HCT116 (cell line): ENCODE measurements at regions not wholly inside any gene's neighbourhood (a gene's known extent, or its start where the extent isn't known, plus 50 kb on each side); places are given as distances from the start of the nearest gene placed in this dataset.

Experiments used
- ATAC-seq: fragments of 200-7000 bp; cut with Tn5 transposase; 2 replicates; pipeline ENCODE4 v1.9.1; 2020; ENCODE audit warnings: mild to moderate bottlenecking, moderate library complexity
- BruUV-seq: library from RNA; stranded (reverse); fragments of 400-500 nt; replicated peaks from 2 replicates; lab custom pipeline; 2021; lab: Mats Ljungman, UMichigan
- CTCF ChIA-PET: fragments of 300-600 bp; sonication (Branson Sonifier 250); formaldehyde crosslinking; loops from one replicate; lab custom pipeline; 2021; ENCODE audit warnings: antibody characterized with exemption; lab: Charles Lee
- POLR2A ChIA-PET: fragments of 300-600, 350-600 bp; sonication (Branson Sonifier 250); formaldehyde crosslinking; loops from one replicate; lab custom pipeline; 2021; ENCODE audit warnings: antibody characterized with exemption; lab: Charles Lee
- RAD21 ChIA-PET, 2 experiments: fragments of 300-600 bp; sonication (Branson Sonifier 250); formaldehyde crosslinking; loops; one replicate each; lab custom pipeline; 2023; ENCODE audit warnings: low total read pairs in 2 of 2; ENCODE audit not compliant: uncharacterized antibody in 2 of 2, unreplicated experiment in 2 of 2, low non-redundant PET in 1 of 2; lab: Charles Lee
- DNase-seq: peaks from one replicate; pipeline ENCODE4 v3.0.0-alpha.2; 2010; ENCODE audit warnings: low read depth, low spot score
- H2AFZ ChIP-seq: fragments of 200-600 bp; shearing (Covaris generic), sonication (generic); 2 replicates; pipeline ENCODE4 v1.6.1; 2017; ENCODE audit warnings: low read depth, mixed run types, mixed read lengths, antibody characterized with exemption, low read length; ENCODE audit not compliant: poor library complexity, severe bottlenecking
- H3K27ac ChIP-seq: 2 replicates; pipeline ENCODE4 v1.5.1; 2012; ENCODE audit warnings: low read depth, low read length
- H3K27me3 ChIP-seq: fragments of 200-600 bp; sonication (generic); 2 replicates; pipeline ENCODE4 v1.6.1; 2016; ENCODE audit warnings: mixed run types, low read length, mixed read lengths; ENCODE audit not compliant: insufficient read depth
- H3K36me3 ChIP-seq, 2 experiments: fragments of 200-500 bp in 1 of 2; fragments of 200-600 bp in 1 of 2; sonication (Bioruptor generic) in 1 of 2; sonication (generic) in 1 of 2; 2 replicates each; pipeline versions ENCODE4 v1.5.1 to v1.6.1; 2014 to 2016; ENCODE audit warnings: low read length in 2 of 2, inconsistent platforms in 1 of 2, mixed read lengths in 1 of 2, mixed run types in 1 of 2; ENCODE audit not compliant: insufficient read depth in 2 of 2, control insufficient read depth in 1 of 2
- H3K4me1 ChIP-seq, 2 experiments: fragments of 200-600 bp in 1 of 2; sonication (generic) in 1 of 2; 2 replicates each; pipeline versions ENCODE4 v1.5.1 to v1.6.1; 2012 to 2017; ENCODE audit warnings: low read length in 2 of 2, inconsistent platforms in 1 of 2, mild to moderate bottlenecking in 1 of 2, mixed read lengths in 1 of 2, mixed run types in 1 of 2, moderate library complexity in 1 of 2; ENCODE audit not compliant: insufficient read depth in 2 of 2, control insufficient read depth in 1 of 2
- H3K4me2 ChIP-seq: fragments of 200-600 bp; sonication (generic); 2 replicates; pipeline ENCODE4 v1.6.1; 2017; ENCODE audit warnings: mixed run types, low read length, mixed read lengths
- H3K4me3 ChIP-seq, 2 experiments: fragments of 200-600 bp in 1 of 2; sonication (generic) in 1 of 2; replicated peaks in 1 of 2; 2 replicates each; pipeline ENCODE4 v1.5.1; 2011 to 2016; ENCODE audit warnings: low read length in 2 of 2, control low read depth in 1 of 2, low read depth in 1 of 2, mild to moderate bottlenecking in 1 of 2, mixed read lengths in 1 of 2, mixed run types in 1 of 2
- H3K79me2 ChIP-seq: fragments of 200-600 bp; sonication (generic); 2 replicates; pipeline ENCODE4 v1.6.1; 2017; ENCODE audit warnings: mild to moderate bottlenecking, mixed run types, low read length, moderate library complexity, mixed read lengths; ENCODE audit not compliant: insufficient read depth
- H3K9ac ChIP-seq: fragments of 200-600 bp; sonication (generic); 2 replicates; pipeline ENCODE4 v1.6.1; 2016; ENCODE audit warnings: low read length, mixed read lengths
- H3K9me2 ChIP-seq: fragments of 200-600 bp; sonication (generic), shearing (Covaris generic); 2 replicates; pipeline ENCODE4 v1.6.1; 2017; ENCODE audit warnings: mixed run types, mild to moderate bottlenecking, moderate library complexity; ENCODE audit not compliant: insufficient read depth
- H3K9me3 ChIP-seq, 2 experiments: fragments of 200-500 bp in 1 of 2; fragments of 200-600 bp in 1 of 2; sonication (Bioruptor generic) in 1 of 2; sonication (generic) in 1 of 2; 2 replicates each; pipeline ENCODE4 v1.6.1; 2014 to 2017; ENCODE audit warnings: low read length in 2 of 2, mixed read lengths in 2 of 2, inconsistent platforms in 1 of 2, low read depth in 1 of 2, mild to moderate bottlenecking in 1 of 2, mixed run types in 1 of 2, moderate library complexity in 1 of 2; ENCODE audit not compliant: control insufficient read depth in 1 of 2, insufficient read depth in 1 of 2
- H4K20me1 ChIP-seq: fragments of 200-600 bp; sonication (generic), shearing (Covaris generic); 2 replicates; pipeline ENCODE4 v1.6.1; 2017; ENCODE audit warnings: mixed run types, mild to moderate bottlenecking, moderate library complexity; ENCODE audit not compliant: insufficient read depth
- ATF3 ChIP-seq: IDR thresholded peaks from 2 replicates; pipeline ENCODE4 v1.6.1; 2012
- CBX3 ChIP-seq: IDR thresholded peaks from 2 replicates; pipeline ENCODE4 v1.6.1; 2012; ENCODE audit warnings: low read depth
- CEBPB ChIP-seq: IDR thresholded peaks from 2 replicates; pipeline ENCODE4 v1.6.1; 2012; ENCODE audit warnings: low read depth
- ELF1 ChIP-seq: IDR thresholded peaks from 2 replicates; pipeline ENCODE4 v1.6.1; 2012; ENCODE audit warnings: low read depth, borderline replicate concordance
- EZH2 ChIP-seq: fragments of 200-600 bp; sonication (generic); IDR thresholded peaks from 2 replicates; pipeline ENCODE4 v1.6.1; 2017; ENCODE audit warnings: antibody characterized with exemption, mixed run types
- FOSL1 ChIP-seq: IDR thresholded peaks from 2 replicates; pipeline ENCODE4 v1.6.1; 2012; ENCODE audit warnings: low read depth
- RAD21 ChIP-seq: IDR thresholded peaks from 2 replicates; pipeline ENCODE4 v1.6.1; 2012; ENCODE audit warnings: low read depth, mild to moderate bottlenecking
- SP1 ChIP-seq: IDR thresholded peaks from 2 replicates; pipeline ENCODE4 v1.6.1; 2012; ENCODE audit warnings: low read depth
- SRF ChIP-seq: IDR thresholded peaks from 2 replicates; pipeline ENCODE4 v1.6.1; 2012; ENCODE audit warnings: low read depth
- TCF7L2 ChIP-seq: IDR thresholded peaks from 2 replicates; pipeline ENCODE4 v1.7.0; 2011; ENCODE audit warnings: borderline replicate concordance, inconsistent platforms; ENCODE audit not compliant: insufficient read depth, insufficient read length; ENCODE audit errors: extremely low read depth
- YY1 ChIP-seq: IDR thresholded peaks from 2 replicates; pipeline ENCODE4 v1.6.1; 2011; ENCODE audit warnings: low read length, low read depth, moderate library complexity, mild to moderate bottlenecking; ENCODE audit not compliant: insufficient replicate concordance; ENCODE audit errors: extremely low read depth
- ZNF274 ChIP-seq: fragments of 200-500 bp; sonication (Bioruptor generic); IDR thresholded peaks from 2 replicates; pipeline ENCODE4 v1.6.1; 2014; ENCODE audit warnings: mild to moderate bottlenecking, low read depth, low read length, inconsistent platforms
- intact Hi-C: fragments of 100-400 bp; cut with micrococcal nuclease; formaldehyde crosslinking; loops from 2 replicates; pipeline ENCODE4 v1.10.0; 2022
- TF ChIP-seq, protein P1 (sequence below), 3 experiments: fragments of 200-600 bp in 1 of 3; sonication (generic) in 1 of 3; IDR thresholded peaks in 2 of 3; conservative IDR thresholded peaks in 1 of 3; 2 replicates each; pipeline ENCODE4 v1.5.1; 2012 to 2017; ENCODE audit warnings: low read depth in 2 of 3, low read length in 2 of 3, antibody characterized with exemption in 1 of 3, borderline replicate concordance in 1 of 3, control low read depth in 1 of 3, mild to moderate bottlenecking in 1 of 3, mixed read lengths in 1 of 3, mixed run types in 1 of 3, moderate library complexity in 1 of 3; ENCODE audit not compliant: insufficient read depth in 1 of 3
- TF ChIP-seq, protein P2 (sequence below): IDR thresholded peaks from 2 replicates; pipeline ENCODE4 v1.6.1; 2012

GRCh38 chr4:125983168-125983567, 668.4 kb downstream of the FAT4 start:
- Histone ChIP-seq H3K4me2 (no peak overlapping the region), H3K9me2 (no peaks in the 10 kb centered on the region), H3K27ac (no peak overlapping the region), H3K9me3 (no peaks in the 10 kb centered on the region)
- ATAC-seq, result no peak
- CTCF ChIA-PET, result no interaction called here
- TF ChIP-seq, protein P1, sequence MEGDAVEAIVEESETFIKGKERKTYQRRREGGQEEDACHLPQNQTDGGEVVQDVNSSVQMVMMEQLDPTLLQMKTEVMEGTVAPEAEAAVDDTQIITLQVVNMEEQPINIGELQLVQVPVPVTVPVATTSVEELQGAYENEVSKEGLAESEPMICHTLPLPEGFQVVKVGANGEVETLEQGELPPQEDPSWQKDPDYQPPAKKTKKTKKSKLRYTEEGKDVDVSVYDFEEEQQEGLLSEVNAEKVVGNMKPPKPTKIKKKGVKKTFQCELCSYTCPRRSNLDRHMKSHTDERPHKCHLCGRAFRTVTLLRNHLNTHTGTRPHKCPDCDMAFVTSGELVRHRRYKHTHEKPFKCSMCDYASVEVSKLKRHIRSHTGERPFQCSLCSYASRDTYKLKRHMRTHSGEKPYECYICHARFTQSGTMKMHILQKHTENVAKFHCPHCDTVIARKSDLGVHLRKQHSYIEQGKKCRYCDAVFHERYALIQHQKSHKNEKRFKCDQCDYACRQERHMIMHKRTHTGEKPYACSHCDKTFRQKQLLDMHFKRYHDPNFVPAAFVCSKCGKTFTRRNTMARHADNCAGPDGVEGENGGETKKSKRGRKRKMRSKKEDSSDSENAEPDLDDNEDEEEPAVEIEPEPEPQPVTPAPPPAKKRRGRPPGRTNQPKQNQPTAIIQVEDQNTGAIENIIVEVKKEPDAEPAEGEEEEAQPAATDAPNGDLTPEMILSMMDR (IDR thresholded peaks at IDR 0.05 in 2 of 3, conservative IDR thresholded peaks at IDR 0.05 in 1 of 3; ENCODE audit: borderline replicate concordance in 1 of 3, insufficient read depth in 1 of 3, low read depth in 2 of 3, low read length in 2 of 3), result no peak
- no peak for TF ChIP-seq ZNF274
- no peak for TF ChIP-seq SP1
- no peak for TF ChIP-seq RAD21
- no peak for TF ChIP-seq FOSL1
- TF ChIP-seq, all 23 proteins: peak for 0
- Histone ChIP-seq H3K27me3 (no peaks in the 10 kb centered on the region), H2AFZ (no peak overlapping the region), H3K4me3 (no peak overlapping the region), H3K79me2 (no peaks in the 10 kb centered on the region), H3K4me1 (no peaks in the 10 kb centered on the region), H4K20me1 (no peaks in the 10 kb centered on the region), H3K36me3 (no peaks in the 10 kb centered on the region), H3K9ac (no peak overlapping the region)
- intact Hi-C loops, result no loop called here
- POLR2A ChIA-PET, result no interaction called here
- BruUV-seq, result no TSS peak
- DNase-seq, result no peak
- RAD21 ChIA-PET, result no interaction called here

DNA sequence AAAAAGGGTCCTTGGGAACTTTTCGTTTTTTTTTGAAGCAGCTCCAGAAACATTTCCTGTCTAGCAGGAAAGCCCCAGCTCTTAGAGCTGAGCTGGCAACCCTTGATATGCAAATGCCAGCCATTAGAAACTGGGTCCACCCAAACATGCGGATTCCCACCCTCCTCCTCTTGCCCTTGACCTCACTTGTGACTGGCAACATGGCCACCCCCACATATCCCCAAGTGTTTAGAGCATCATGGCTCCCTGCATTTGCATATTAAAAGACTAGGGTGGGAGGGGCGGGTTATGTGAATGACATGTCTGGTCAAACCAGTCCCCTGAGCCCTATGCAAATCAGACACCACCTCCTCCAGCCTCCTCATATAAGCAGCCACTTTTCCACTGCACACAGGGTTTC, 671.1 kb downstream of the FAT4 start:
- no peak for DNase-seq
- intact Hi-C loops, result no loop called here

More for the DNA sequence above, 671.1 kb downstream of the FAT4 start:
- no peaks in the 10 kb centered on the region for H3K9me3 ChIP-seq
- POLR2A ChIA-PET, result no interaction called here
- RAD21 ChIA-PET, result no interaction called here
- H3K36me3 ChIP-seq, result no peaks in the 10 kb centered on the region
- no peak overlapping the region for H3K9ac ChIP-seq
- no peaks in the 10 kb centered on the region for H3K9me2 ChIP-seq
- no peak overlapping the region for H3K4me2 ChIP-seq
- no TSS peak for BruUV-seq
- H3K79me2 ChIP-seq, result no peaks in the 10 kb centered on the region
- H3K27me3 ChIP-seq, result no peaks in the 10 kb centered on the region
- TF ChIP-seq ZNF274 (no peak), TCF7L2 (no peak), SRF (no peak), CEBPB (no peak), YY1 (no peak), EZH2 (no peak), ATF3 (no peak), RAD21 (no peak), CBX3 (no peak), ELF1 (no peak)
- TF ChIP-seq, protein P2, sequence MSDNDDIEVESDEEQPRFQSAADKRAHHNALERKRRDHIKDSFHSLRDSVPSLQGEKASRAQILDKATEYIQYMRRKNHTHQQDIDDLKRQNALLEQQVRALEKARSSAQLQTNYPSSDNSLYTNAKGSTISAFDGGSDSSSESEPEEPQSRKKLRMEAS, result no peak
- H3K27ac ChIP-seq, result no peak overlapping the region
- CTCF ChIA-PET, result no interaction called here
- H4K20me1 ChIP-seq, result no peaks in the 10 kb centered on the region
- no peak overlapping the region for H3K4me3 ChIP-seq
- no peaks in the 10 kb centered on the region for H3K4me1 ChIP-seq
- ATAC-seq, result no peak
- peak overlapping the region; percentile 6 for H2AFZ ChIP-seq
